ENCODE measurements at regions not wholly inside any gene's neighbourhood (a gene's known extent, or its start where the extent isn't known, plus 50 kb on each side); places are given as distances from the start of the nearest gene placed in this dataset.

- Histone ChIP-seq H2BK120ac (ENCODE audit: low read depth, low read length) (no peak overlapping the region), H2BK5ac (ENCODE audit: low read length) (no peak overlapping the region), H3K27me3 (ENCODE audit: control insufficient read depth in 3 of 3, insufficient read depth in 3 of 3, low read depth in 1 of 3, low read length in 3 of 3) (peaks cover 0 to 3% (median 0%) of the 10 kb centered on the region in 3 experiments), H3K36me3 (replicated peaks in 1 of 2; ENCODE audit: control insufficient read depth in 2 of 2, insufficient read depth in 2 of 2, low read length in 2 of 2) (no peaks in the 10 kb centered on the region), H3K9me3 (replicated peaks in 1 of 2; ENCODE audit: control insufficient read depth in 2 of 2, insufficient read depth in 1 of 2, low read depth in 1 of 2, low read length in 2 of 2) (no peaks in the 10 kb centered on the region), H3K4ac (ENCODE audit: low read length) (no peak overlapping the region), H3K4me3 (ENCODE audit: low read length in 2 of 2) (no peak overlapping the region), H2AFZ (ENCODE audit: low read length) (no peak overlapping the region), H3K23ac (ENCODE audit: low read depth, low read length, poor library complexity) (no peak overlapping the region), H2BK15ac (ENCODE audit: low read length) (no peak overlapping the region), H3K27ac (replicated peaks; ENCODE audit: low read length) (no peak overlapping the region), H3K14ac (ENCODE audit: low read length) (no peak overlapping the region), H2BK12ac (ENCODE audit: low read length) (no peak overlapping the region), H4K8ac (ENCODE audit: low read depth, low read length) (no peak overlapping the region), H2AK5ac (ENCODE audit: low read depth, low read length) (no peak overlapping the region), H3K9ac (ENCODE audit: low read depth, low read length, poor library complexity) (no peak overlapping the region), H3K79me1 (ENCODE audit: low read depth, low read length) (no peaks in the 10 kb centered on the region), H4K91ac (ENCODE audit: low read depth, low read length, poor library complexity) (no peak overlapping the region), H3K4me2 (ENCODE audit: insufficient read depth, low read length, poor library complexity, severe bottlenecking) (no peak overlapping the region), H3K18ac (ENCODE audit: low read length) (no peak overlapping the region), H3K4me1 (ENCODE audit: control insufficient read depth in 2 of 2, insufficient read depth in 1 of 2, low read depth in 1 of 2, low read length in 2 of 2) (no peaks in the 10 kb centered on the region)
- no peak for DNase-seq (ENCODE audit: low spot score)
- no CpG with 5 or more reads among the region's 1 CpG for WGBS, 2 donors (ENCODE audit: extremely low coverage in 2 of 2, insufficient read length in 2 of 2, insufficient replicate concordance in 1 of 2)
Observed at GRCh38 chr3:75110741-75111140, 496.3 kb upstream of the CNTN3 start.

GRCh38 chr3:75115695-75116094 is 501.2 kb upstream of the CNTN3 start:
- H4K8ac ChIP-seq (ENCODE audit: low read depth, low read length) = no peak overlapping the region
- no peak for DNase-seq (ENCODE audit: low spot score)
- no CpG with 5 or more reads among the region's 2 CpGs for WGBS, 2 donors (ENCODE audit: extremely low coverage in 2 of 2, insufficient read length in 2 of 2, insufficient replicate concordance in 1 of 2)
- no peak overlapping the region for H3K14ac ChIP-seq (ENCODE audit: low read length)
- H3K27me3 ChIP-seq (ENCODE audit: control insufficient read depth in 3 of 3, insufficient read depth in 3 of 3, low read depth in 1 of 3, low read length in 3 of 3) = peaks cover 0 to 3% (median 0%) of the 10 kb centered on the region in 3 experiments
- no peak overlapping the region for H2AK5ac ChIP-seq (ENCODE audit: low read depth, low read length)
- H3K9me3 ChIP-seq (replicated peaks in 1 of 2; ENCODE audit: control insufficient read depth in 2 of 2, insufficient read depth in 1 of 2, low read depth in 1 of 2, low read length in 2 of 2) = no peaks in the 10 kb centered on the region
- H2AFZ ChIP-seq (ENCODE audit: low read length) = no peak overlapping the region
- H3K4ac ChIP-seq (ENCODE audit: low read length) = no peak overlapping the region
- no peak overlapping the region for H2BK15ac ChIP-seq (ENCODE audit: low read length)
- no peak overlapping the region for H3K23ac ChIP-seq (ENCODE audit: low read depth, low read length, poor library complexity)
- H3K4me2 ChIP-seq (ENCODE audit: insufficient read depth, low read length, poor library complexity, severe bottlenecking) = no peak overlapping the region
- no peak overlapping the region for H4K91ac ChIP-seq (ENCODE audit: low read depth, low read length, poor library complexity)
- no peaks in the 10 kb centered on the region for H3K79me1 ChIP-seq (ENCODE audit: low read depth, low read length)
- H3K18ac ChIP-seq (ENCODE audit: low read length) = no peak overlapping the region
- H3K9ac ChIP-seq (ENCODE audit: low read depth, low read length, poor library complexity) = no peak overlapping the region
- no peaks in the 10 kb centered on the region for H3K36me3 ChIP-seq (replicated peaks in 1 of 2; ENCODE audit: control insufficient read depth in 2 of 2, insufficient read depth in 2 of 2, low read length in 2 of 2)
- H3K4me1 ChIP-seq (ENCODE audit: control insufficient read depth in 2 of 2, insufficient read depth in 1 of 2, low read depth in 1 of 2, low read length in 2 of 2) = no peaks in the 10 kb centered on the region
- no peak overlapping the region for H3K27ac ChIP-seq (replicated peaks; ENCODE audit: low read length)
- H2BK120ac ChIP-seq (ENCODE audit: low read depth, low read length) = no peak overlapping the region
- H2BK5ac ChIP-seq (ENCODE audit: low read length) = no peak overlapping the region
- no peak overlapping the region for H2BK12ac ChIP-seq (ENCODE audit: low read length)
- no peak overlapping the region for H3K4me3 ChIP-seq (ENCODE audit: low read length in 2 of 2)

- H2BK15ac ChIP-seq (ENCODE audit: low read length) = no peak overlapping the region
- no peaks in the 10 kb centered on the region for H3K4me1 ChIP-seq (ENCODE audit: control insufficient read depth in 2 of 2, insufficient read depth in 1 of 2, low read depth in 1 of 2, low read length in 2 of 2)
- no peak overlapping the region for H3K27ac ChIP-seq (replicated peaks; ENCODE audit: low read length)
- H3K4ac ChIP-seq (ENCODE audit: low read length) = no peak overlapping the region
- H3K18ac ChIP-seq (ENCODE audit: low read length) = no peak overlapping the region
- H3K9ac ChIP-seq (ENCODE audit: low read depth, low read length, poor library complexity) = no peak overlapping the region
- no peaks in the 10 kb centered on the region for H3K9me3 ChIP-seq (replicated peaks in 1 of 2; ENCODE audit: control insufficient read depth in 2 of 2, insufficient read depth in 1 of 2, low read depth in 1 of 2, low read length in 2 of 2)
- no peak overlapping the region for H2BK120ac ChIP-seq (ENCODE audit: low read depth, low read length)
- H2AK5ac ChIP-seq (ENCODE audit: low read depth, low read length) = no peak overlapping the region
- H2AFZ ChIP-seq (ENCODE audit: low read length) = no peak overlapping the region
- H4K8ac ChIP-seq (ENCODE audit: low read depth, low read length) = no peak overlapping the region
- H3K79me1 ChIP-seq (ENCODE audit: low read depth, low read length) = no peaks in the 10 kb centered on the region
- WGBS, 2 donors (ENCODE audit: extremely low coverage in 2 of 2, insufficient read length in 2 of 2, insufficient replicate concordance in 1 of 2) = no CpG with 5 or more reads among the region's 1 CpG
- H3K4me2 ChIP-seq (ENCODE audit: insufficient read depth, low read length, poor library complexity, severe bottlenecking) = no peak overlapping the region
- H3K36me3 ChIP-seq (replicated peaks in 1 of 2; ENCODE audit: control insufficient read depth in 2 of 2, insufficient read depth in 2 of 2, low read length in 2 of 2) = no peaks in the 10 kb centered on the region
- H3K27me3 ChIP-seq (ENCODE audit: control insufficient read depth in 3 of 3, insufficient read depth in 3 of 3, low read depth in 1 of 3, low read length in 3 of 3) = no peaks in the 10 kb centered on the region
- H3K23ac ChIP-seq (ENCODE audit: low read depth, low read length, poor library complexity) = no peak overlapping the region
- no peak overlapping the region for H2BK5ac ChIP-seq (ENCODE audit: low read length)
- no peak overlapping the region for H2BK12ac ChIP-seq (ENCODE audit: low read length)
- no peak overlapping the region for H4K91ac ChIP-seq (ENCODE audit: low read depth, low read length, poor library complexity)
- no peak overlapping the region for H3K14ac ChIP-seq (ENCODE audit: low read length)
- DNase-seq (ENCODE audit: low spot score) = no peak
- H3K4me3 ChIP-seq (ENCODE audit: low read length in 2 of 2) = no peak overlapping the region
Observed at GRCh38 chr3:75118779-75119178, 504.3 kb upstream of the CNTN3 start.

GRCh38 chr3:75126556-75126955 is 512.1 kb upstream of the CNTN3 start:
- no peak for DNase-seq (ENCODE audit: low spot score)
- Histone ChIP-seq H3K9ac (ENCODE audit: low read depth, low read length, poor library complexity) (no peak overlapping the region), H3K79me1 (ENCODE audit: low read depth, low read length) (no peaks in the 10 kb centered on the region), H2BK5ac (ENCODE audit: low read length) (no peak overlapping the region), H3K27ac (replicated peaks; ENCODE audit: low read length) (no peak overlapping the region), H3K4me1 (ENCODE audit: control insufficient read depth in 2 of 2, insufficient read depth in 1 of 2, low read depth in 1 of 2, low read length in 2 of 2) (no peaks in the 10 kb centered on the region), H3K18ac (ENCODE audit: low read length) (no peak overlapping the region), H2AK5ac (ENCODE audit: low read depth, low read length) (no peak overlapping the region), H3K14ac (ENCODE audit: low read length) (no peak overlapping the region), H2BK120ac (ENCODE audit: low read depth, low read length) (no peak overlapping the region), H3K9me3 (replicated peaks in 1 of 2; ENCODE audit: control insufficient read depth in 2 of 2, insufficient read depth in 1 of 2, low read depth in 1 of 2, low read length in 2 of 2) (no peaks in the 10 kb centered on the region), H2BK12ac (ENCODE audit: low read length) (no peak overlapping the region), H2BK15ac (ENCODE audit: low read length) (no peak overlapping the region), H3K36me3 (replicated peaks in 1 of 2; ENCODE audit: control insufficient read depth in 2 of 2, insufficient read depth in 2 of 2, low read length in 2 of 2) (no peaks in the 10 kb centered on the region), H4K8ac (ENCODE audit: low read depth, low read length) (no peak overlapping the region), H2AFZ (ENCODE audit: low read length) (no peak overlapping the region), H3K27me3 (ENCODE audit: control insufficient read depth in 3 of 3, insufficient read depth in 3 of 3, low read depth in 1 of 3, low read length in 3 of 3) (no peaks in the 10 kb centered on the region), H3K4ac (ENCODE audit: low read length) (no peak overlapping the region), H3K4me3 (ENCODE audit: low read length in 2 of 2) (no peak overlapping the region), H4K91ac (ENCODE audit: low read depth, low read length, poor library complexity) (no peak overlapping the region), H3K23ac (ENCODE audit: low read depth, low read length, poor library complexity) (no peak overlapping the region), H3K4me2 (ENCODE audit: insufficient read depth, low read length, poor library complexity, severe bottlenecking) (no peak overlapping the region)

Data from neuronal stem cell (in vitro differentiated cells).